ENCODE measurements at regions not wholly inside any gene's neighbourhood (a gene's known extent, or its start where the extent isn't known, plus 50 kb on each side); places are given as distances from the start of the nearest gene placed in this dataset.

DNA sequence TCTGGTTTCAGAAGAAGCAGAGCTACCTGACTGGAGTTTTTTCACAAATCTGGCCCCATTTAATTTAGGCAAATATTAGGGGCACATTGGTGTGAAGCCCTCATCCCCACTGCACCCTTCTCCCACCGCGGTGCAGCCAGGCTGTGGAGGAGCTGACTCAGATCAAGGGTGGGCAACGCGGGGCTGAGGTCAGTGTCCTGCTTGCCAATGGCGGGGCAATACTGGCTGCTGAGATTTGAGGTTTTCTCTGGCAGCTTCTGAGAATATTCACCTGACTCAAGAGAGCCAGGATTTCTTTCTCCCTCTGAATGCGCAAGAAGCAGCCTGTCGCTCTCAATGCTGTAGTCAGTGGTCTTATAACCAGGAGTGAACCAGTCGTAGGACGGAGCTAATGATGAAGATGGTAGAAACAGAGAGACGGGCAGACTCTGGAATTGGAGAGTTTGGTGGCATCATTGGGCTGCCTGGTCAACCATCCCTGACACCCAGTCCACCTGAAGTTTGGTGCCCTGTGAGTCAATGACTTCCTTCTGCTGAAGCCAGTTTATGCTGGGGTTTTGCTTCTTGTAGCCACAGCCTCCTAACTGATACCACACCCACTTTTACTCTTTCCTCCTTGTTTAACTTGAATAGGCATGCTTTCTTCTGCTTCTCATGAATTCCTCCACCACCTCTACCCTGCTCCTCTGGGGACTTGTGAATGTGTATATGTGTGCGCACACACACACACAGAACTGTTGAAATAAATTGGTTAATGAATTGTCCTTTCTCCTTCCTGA is 123.7 kb upstream of the CTBP2 start:
- H3K4me3 ChIP-seq, result no peak overlapping the region
- no peak overlapping the region for H3K4me2 ChIP-seq
- H3K27ac ChIP-seq, result no peak overlapping the region
- no peaks in the 10 kb centered on the region for H3K4me1 ChIP-seq
- H3K9me3 ChIP-seq, result peaks cover 21% of the 10 kb centered on the region
- TF ChIP-seq TFCP2L1 (CRISPR knock-in tag; IDR thresholded peaks at IDR 0.05) (no peak), POLR2AphosphoS2 (conservative IDR thresholded peaks at IDR 0.05; ENCODE audit: low read length) (no peak), HOXB5 (CRISPR knock-in tag; IDR thresholded peaks at IDR 0.05) (no peak), CBX2 (IDR thresholded peaks at IDR 0.05; ENCODE audit: borderline replicate concordance, low read depth) (no peak)
- TF ChIP-seq, protein P1, sequence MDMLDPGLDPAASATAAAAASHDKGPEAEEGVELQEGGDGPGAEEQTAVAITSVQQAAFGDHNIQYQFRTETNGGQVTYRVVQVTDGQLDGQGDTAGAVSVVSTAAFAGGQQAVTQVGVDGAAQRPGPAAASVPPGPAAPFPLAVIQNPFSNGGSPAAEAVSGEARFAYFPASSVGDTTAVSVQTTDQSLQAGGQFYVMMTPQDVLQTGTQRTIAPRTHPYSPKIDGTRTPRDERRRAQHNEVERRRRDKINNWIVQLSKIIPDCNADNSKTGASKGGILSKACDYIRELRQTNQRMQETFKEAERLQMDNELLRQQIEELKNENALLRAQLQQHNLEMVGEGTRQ (IDR thresholded peaks at IDR 0.05), result no peak
- TF ChIP-seq, protein P2, sequence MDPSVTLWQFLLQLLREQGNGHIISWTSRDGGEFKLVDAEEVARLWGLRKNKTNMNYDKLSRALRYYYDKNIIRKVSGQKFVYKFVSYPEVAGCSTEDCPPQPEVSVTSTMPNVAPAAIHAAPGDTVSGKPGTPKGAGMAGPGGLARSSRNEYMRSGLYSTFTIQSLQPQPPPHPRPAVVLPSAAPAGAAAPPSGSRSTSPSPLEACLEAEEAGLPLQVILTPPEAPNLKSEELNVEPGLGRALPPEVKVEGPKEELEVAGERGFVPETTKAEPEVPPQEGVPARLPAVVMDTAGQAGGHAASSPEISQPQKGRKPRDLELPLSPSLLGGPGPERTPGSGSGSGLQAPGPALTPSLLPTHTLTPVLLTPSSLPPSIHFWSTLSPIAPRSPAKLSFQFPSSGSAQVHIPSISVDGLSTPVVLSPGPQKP (IDR thresholded peaks at IDR 0.05; ENCODE audit: low read depth, low read length), result no peak
- ATAC-seq (no peak), FAIRE-seq (no peak), DNase-seq (ENCODE audit: low read depth in 1 of 2, low spot score in 1 of 2) (no peak)
- POLR2A ChIA-PET, result interaction anchor here (0.5 kb wide), 1 partner anchor 124 kb away, joined by 4 read pairs; the partner anchor contains the start of gene CTBP2
- CTCF ChIA-PET, result interaction anchor here (0.6 to 1.1 kb wide), 2 partner anchors 8 to 502 kb away, joined by 3 read pairs; no protein-coding TSS in a partner anchor
- WGBS (ENCODE audit: missing lambda C conversion rate), result 94% methylated on average over 11 of the region's 11 CpGs

DNA sequence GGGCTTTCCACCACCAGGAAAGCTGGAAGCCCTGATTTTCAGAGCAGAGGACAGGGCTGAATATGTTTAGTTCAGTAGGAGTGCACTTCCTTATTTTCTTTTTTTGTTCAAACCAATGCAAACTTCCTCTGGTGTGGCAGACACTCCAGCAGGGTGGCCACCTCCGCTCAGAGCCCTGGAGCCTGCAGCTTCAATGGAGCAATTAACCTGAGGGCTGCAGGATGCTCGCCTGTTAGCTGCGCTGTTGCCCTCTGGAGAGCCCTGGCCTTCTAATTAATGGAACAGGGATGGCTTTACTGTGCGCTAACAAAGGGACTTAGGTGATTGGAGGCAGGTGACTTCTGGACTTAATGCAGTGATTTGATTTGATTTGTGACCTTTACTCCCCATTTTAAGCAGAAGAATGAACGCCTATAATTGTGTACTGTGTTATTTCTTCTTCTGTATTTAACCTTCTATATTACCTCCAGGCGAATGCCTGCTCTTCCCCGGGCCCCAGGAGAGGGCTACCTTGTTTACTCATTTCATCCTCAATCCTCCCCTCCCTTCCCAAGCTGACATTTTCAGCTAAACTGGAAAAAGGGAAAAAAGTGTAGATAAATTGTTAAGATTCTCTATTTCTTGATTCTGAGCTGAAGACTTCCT is 123.0 kb upstream of the CTBP2 start:
- ChIA-PET CTCF (interaction anchor here (0.6 to 1.1 kb wide), 2 partner anchors 9 to 502 kb away, joined by 3 read pairs; no protein-coding TSS in a partner anchor), POLR2A (interaction anchor here (0.5 kb wide), 1 partner anchor 123 kb away, joined by 4 read pairs; the partner anchor contains the start of gene CTBP2)
- H3K4me2 ChIP-seq, result no peak overlapping the region
- no peak overlapping the region for H3K27ac ChIP-seq
- 63% methylated on average over 7 of the region's 7 CpGs for WGBS (ENCODE audit: missing lambda C conversion rate)
- peaks cover 15% of the 10 kb centered on the region for H3K9me3 ChIP-seq
- ATAC-seq, result peak in 1 of 2 experiments; percentile 38; a peak in 1 of 6 replicates
- H3K4me1 ChIP-seq, result no peaks in the 10 kb centered on the region
- no peak overlapping the region for H3K4me3 ChIP-seq
- TF ChIP-seq NPAS2 (CRISPR knock-in tag; IDR thresholded peaks at IDR 0.05; ENCODE audit: borderline replicate concordance), result no peak
- no peak for TF ChIP-seq MAFK (IDR thresholded peaks at IDR 0.05; ENCODE audit: partially characterized antibody)
- no peak for TF ChIP-seq KDM5A (IDR thresholded peaks at IDR 0.05)
- TF ChIP-seq RAD21 (conservative IDR thresholded peaks at IDR 0.05 in 1 of 2, IDR thresholded peaks at IDR 0.05 in 1 of 2), result no peak
- TF ChIP-seq HOXB13 (CRISPR knock-in tag; IDR thresholded peaks at IDR 0.05; ENCODE audit: low read depth), result no peak
- no peak for TF ChIP-seq EHF (CRISPR knock-in tag; IDR thresholded peaks at IDR 0.05)
- TF ChIP-seq CHD4 (IDR thresholded peaks at IDR 0.05; ENCODE audit: borderline replicate concordance), result no peak
- TF ChIP-seq MYC (IDR thresholded peaks at IDR 0.05; ENCODE audit: borderline replicate concordance, low read length), result no peak
- no peak for DNase-seq (ENCODE audit: low read depth in 1 of 2, low spot score in 1 of 2)
- FAIRE-seq, result no peak

DNA sequence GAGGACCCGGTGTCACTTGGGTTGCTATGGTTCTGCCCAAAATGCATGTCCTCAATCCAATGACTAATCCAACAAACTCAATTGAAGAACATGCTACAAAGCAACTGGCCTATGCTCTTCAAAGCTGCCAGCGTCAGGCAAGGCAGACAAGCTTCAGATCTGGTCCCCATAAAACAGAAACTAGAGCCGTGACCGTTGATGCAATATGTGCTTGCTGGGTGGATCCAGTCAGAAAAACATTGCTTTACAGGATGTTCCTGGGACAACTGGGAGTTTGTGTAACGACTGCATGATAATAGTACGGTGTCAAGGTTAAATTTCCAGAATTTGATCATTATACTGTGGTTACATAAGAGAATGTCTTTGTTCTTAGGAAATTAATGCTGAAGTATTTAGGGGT is 120.7 kb upstream of the CTBP2 start:
- H3K27ac ChIP-seq, result no peak overlapping the region
- H3K4me3 ChIP-seq, result no peak overlapping the region
- CTCF ChIA-PET, result interaction anchor here (0.9 kb wide), 1 partner anchor 9 kb away, joined by 3 read pairs; no protein-coding TSS in a partner anchor
- no peak for TF ChIP-seq ZC3H11A (IDR thresholded peaks at IDR 0.05)
- no peak for TF ChIP-seq MAZ (IDR thresholded peaks at IDR 0.05; ENCODE audit: borderline replicate concordance, low read depth, low read length)
- no peak for TF ChIP-seq RFX5 (IDR thresholded peaks at IDR 0.05)
- no peak for TF ChIP-seq CBX2 (IDR thresholded peaks at IDR 0.05; ENCODE audit: borderline replicate concordance, low read depth)
- no peak for TF ChIP-seq BHLHE40 (IDR thresholded peaks at IDR 0.05; ENCODE audit: low read depth, low read length)
- no peak for TF ChIP-seq TFCP2L1 (CRISPR knock-in tag; IDR thresholded peaks at IDR 0.05)
- TF ChIP-seq NFE2L2 (conservative IDR thresholded peaks at IDR 0.05; ENCODE audit: low read length), result no peak
- no peak for TF ChIP-seq FOSL2 (IDR thresholded peaks at IDR 0.05)
- no peak for TF ChIP-seq FOSL2 (CRISPR knock-in tag; IDR thresholded peaks at IDR 0.05)
- TF ChIP-seq JUN (IDR thresholded peaks at IDR 0.05), result no peak
- no peak for TF ChIP-seq RCOR1 (IDR thresholded peaks at IDR 0.05; ENCODE audit: low read depth, low read length)
- TF ChIP-seq CHD4 (IDR thresholded peaks at IDR 0.05; ENCODE audit: borderline replicate concordance), result no peak
- TF ChIP-seq ZSCAN20 (CRISPR knock-in tag; IDR thresholded peaks at IDR 0.05), result no peak
- TF ChIP-seq CBX8 (IDR thresholded peaks at IDR 0.05), result no peak
- TF ChIP-seq HOXA7 (CRISPR knock-in tag; IDR thresholded peaks at IDR 0.05), result no peak
- no peak for TF ChIP-seq ZFP36 (IDR thresholded peaks at IDR 0.05; ENCODE audit: borderline replicate concordance, partially characterized antibody)
- ATAC-seq (no peak), FAIRE-seq (no peak), DNase-seq (ENCODE audit: low read depth in 1 of 2, low spot score in 1 of 2) (no peak)
- H3K4me1 ChIP-seq, result no peaks in the 10 kb centered on the region
- 60% methylated on average over 6 of the region's 6 CpGs for whole genome bisulfite sequencing (ENCODE audit: missing lambda C conversion rate)
- H3K9me3 ChIP-seq, result peaks cover 14% of the 10 kb centered on the region
- POLR2A ChIA-PET, result no interaction called here
- H3K4me2 ChIP-seq, result no peak overlapping the region

Data from A549 (cell line).